IMR-90 (cell line): ENCODE measurements at regions not wholly inside any gene's neighbourhood (a gene's known extent, or its start where the extent isn't known, plus 50 kb on each side); places are given as distances from the start of the nearest gene placed in this dataset.

Source experiments
- ATAC-seq: fragments of 200-7000 bp; cut with Tn5 transposase; 2 replicates; pipeline ENCODE4 v1.9.1; 2020; ENCODE audit warnings: low read depth, mild to moderate bottlenecking, moderate library complexity
- BruUV-seq: library from RNA; stranded (reverse); fragments of 400-500 nt; replicated peaks from 2 replicates; lab custom pipeline; 2021; lab: Mats Ljungman, UMichigan
- CTCF ChIA-PET: fragments of 300-600 bp; formaldehyde crosslinking; extraction: SDS; loops from one replicate; lab custom pipeline; 2021; ENCODE audit warnings: antibody characterized with exemption; lab: Yijun Ruan, JAX
- POLR2A ChIA-PET: fragments of 300-600 bp; sonication (Branson Sonifier 250); formaldehyde crosslinking; loops from one replicate; lab custom pipeline; 2022; ENCODE audit warnings: antibody characterized with exemption; ENCODE audit not compliant: unreplicated experiment; lab: Charles Lee
- DNase-seq: peaks from one replicate; pipeline ENCODE4 v3.0.0; 2013
- H2AFZ ChIP-seq: replicated peaks from 2 replicates; pipeline ENCODE3; 2013; ENCODE audit warnings: low read length, mild to moderate bottlenecking; ENCODE audit not compliant: poor library complexity
- H2AK5ac ChIP-seq: 2 replicates; pipeline ENCODE4 v1.6.1; 2013; ENCODE audit warnings: low read depth, low read length, inconsistent platforms
- H2AK9ac ChIP-seq: replicated peaks from 2 replicates; pipeline ENCODE3; 2013; ENCODE audit warnings: mild to moderate bottlenecking, low read depth, low read length, moderate library complexity; ENCODE audit not compliant: poor library complexity
- H2BK120ac ChIP-seq: 2 replicates; pipeline ENCODE4 v1.6.1; 2013; ENCODE audit warnings: low read depth, low read length, inconsistent platforms
- H2BK15ac ChIP-seq: 3 replicates; pipeline ENCODE4 v1.6.1; 2013; ENCODE audit warnings: low read depth, low read length, inconsistent platforms
- H2BK20ac ChIP-seq: 2 replicates; pipeline ENCODE4 v1.6.1; 2013; ENCODE audit warnings: low read depth, mild to moderate bottlenecking, inconsistent platforms, low read length, moderate library complexity
- H2BK5ac ChIP-seq: 2 replicates; pipeline ENCODE4 v1.6.1; 2013; ENCODE audit warnings: mild to moderate bottlenecking, low read depth, low read length, inconsistent platforms; ENCODE audit not compliant: poor library complexity, severe bottlenecking
- H3K14ac ChIP-seq: replicated peaks from 2 replicates; pipeline ENCODE4 v1.6.1; 2013; ENCODE audit warnings: low read depth, low read length, inconsistent platforms
- H3K18ac ChIP-seq: 2 replicates; pipeline ENCODE4 v1.6.1; 2013; ENCODE audit warnings: low read depth, low read length, control low read depth
- H3K23ac ChIP-seq: 2 replicates; pipeline ENCODE4 v1.6.1; 2013; ENCODE audit warnings: low read depth, low read length, inconsistent platforms
- H3K27ac ChIP-seq: 2 replicates; pipeline ENCODE4 v1.5.1; 2013; ENCODE audit warnings: mild to moderate bottlenecking, control low read depth, low read length; ENCODE audit not compliant: insufficient read depth
- H3K27me3 ChIP-seq: 2 replicates; pipeline ENCODE4 v1.6.1; 2013; ENCODE audit warnings: low read length; ENCODE audit not compliant: control insufficient read depth, insufficient read depth
- H3K36me3 ChIP-seq: 2 replicates; pipeline ENCODE4 v1.6.1; 2013; ENCODE audit warnings: low read length, mixed read lengths; ENCODE audit not compliant: control insufficient read depth, insufficient read depth
- H3K4ac ChIP-seq: 2 replicates; pipeline ENCODE4 v1.6.1; 2013; ENCODE audit warnings: low read depth, low read length, inconsistent platforms
- H3K4me1 ChIP-seq: 2 replicates; pipeline ENCODE4 v1.6.1; 2013; ENCODE audit warnings: low read length, mixed read lengths; ENCODE audit not compliant: control insufficient read depth, insufficient read depth
- H3K4me2 ChIP-seq: 2 replicates; pipeline ENCODE4 v1.6.1; 2013; ENCODE audit warnings: low read depth, mild to moderate bottlenecking, control low read depth, low read length, moderate library complexity
- H3K4me3 ChIP-seq: 2 replicates; pipeline ENCODE4 v1.5.1; 2013; ENCODE audit warnings: low read depth, mild to moderate bottlenecking, control low read depth, low read length, moderate library complexity; ENCODE audit not compliant: insufficient read depth
- H3K56ac ChIP-seq: 2 replicates; pipeline ENCODE4 v1.6.1; 2013; ENCODE audit warnings: low read length, inconsistent platforms; ENCODE audit not compliant: insufficient read depth; ENCODE audit errors: extremely low read depth
- H3K79me1 ChIP-seq, 2 experiments: 2 replicates each; pipeline ENCODE4 v1.6.1; 2013; ENCODE audit warnings: low read length in 2 of 2, inconsistent platforms in 1 of 2, low read depth in 1 of 2
- H3K9ac ChIP-seq: 2 replicates; pipeline ENCODE4 v1.6.1; 2013; ENCODE audit warnings: low read depth, low read length, control low read depth
- H3K9me1 ChIP-seq: 2 replicates; pipeline ENCODE4 v1.6.1; 2013; ENCODE audit warnings: low read length, inconsistent platforms; ENCODE audit not compliant: insufficient read depth
- H3K9me3 ChIP-seq: 2 replicates; pipeline ENCODE4 v1.6.1; 2013; ENCODE audit warnings: low read length; ENCODE audit not compliant: control insufficient read depth, insufficient read depth
- H4K20me1 ChIP-seq: 2 replicates; pipeline ENCODE4 v1.6.1; 2013; ENCODE audit warnings: low read length, inconsistent platforms; ENCODE audit not compliant: insufficient read depth
- H4K5ac ChIP-seq: 2 replicates; pipeline ENCODE4 v1.6.1; 2013; ENCODE audit warnings: mild to moderate bottlenecking, low read depth, low read length, control low read depth
- H4K8ac ChIP-seq, 2 experiments: 2 replicates each; pipeline ENCODE4 v1.6.1; 2013; ENCODE audit warnings: low read depth in 2 of 2, low read length in 2 of 2, control low read depth in 1 of 2, inconsistent platforms in 1 of 2
- H4K91ac ChIP-seq: 2 replicates; pipeline ENCODE4 v1.6.1; 2013; ENCODE audit warnings: low read depth, low read length, inconsistent platforms; ENCODE audit not compliant: insufficient read depth
- CEBPB ChIP-seq: IDR thresholded peaks from 2 replicates; pipeline ENCODE4 v1.6.1; 2012; ENCODE audit warnings: low read depth, low read length, improper control_type of control experiment
- FOS ChIP-seq: fragments of 150-350 bp; IDR thresholded peaks from 2 replicates; pipeline ENCODE4 v1.6.1; 2016; ENCODE audit warnings: low read depth, low read length
- MAFK ChIP-seq: IDR thresholded peaks from 2 replicates; pipeline ENCODE4 v1.6.1; 2012; ENCODE audit warnings: low read depth, low read length, improper control_type of control experiment
- MAZ ChIP-seq: IDR thresholded peaks from 2 replicates; pipeline ENCODE4 v1.6.1; 2012; ENCODE audit warnings: low read depth, mild to moderate bottlenecking, low read length, improper control_type of control experiment, moderate library complexity, borderline replicate concordance
- NFE2L2 ChIP-seq: fragments of 150-350 bp; IDR thresholded peaks from 2 replicates; pipeline ENCODE4 v1.6.1; 2016; ENCODE audit warnings: low read depth, mild to moderate bottlenecking, low read length
- POLR2A ChIP-seq: IDR thresholded peaks from 2 replicates; pipeline ENCODE4 v1.6.1; 2012; ENCODE audit warnings: mild to moderate bottlenecking, low read depth, low read length
- RCOR1 ChIP-seq: IDR thresholded peaks from 2 replicates; pipeline ENCODE4 v1.6.1; 2012; ENCODE audit warnings: mild to moderate bottlenecking, low read length, improper control_type of control experiment; ENCODE audit not compliant: insufficient replicate concordance
- SMC3 ChIP-seq: fragments of 150-350 bp; IDR thresholded peaks from 2 replicates; pipeline ENCODE4 v1.6.1; 2016; ENCODE audit warnings: low read depth, mild to moderate bottlenecking, antibody characterized with exemption, low read length, moderate library complexity
- dilution Hi-C: fragments of 300-500 bp; cut with HindIII; formaldehyde crosslinking; loops from one replicate; pipeline ENCODE4 v1.14.3; 2018; ENCODE audit warnings: low sequenced_read_pairs; ENCODE audit not compliant: unreplicated experiment
- in situ Hi-C: fragments of 300-500 bp; cut with MboI; formaldehyde crosslinking; loops from 3 replicates; pipeline ENCODE4 v1.14.3; 2019; ENCODE audit warnings: low sequenced_read_pairs, inconsistent platforms, mixed read lengths
- intact Hi-C: fragments of 100-400 bp; cut with micrococcal nuclease; formaldehyde crosslinking; loops from 2 replicates; pipeline ENCODE4 v1.10.0; 2022
- TF ChIP-seq, protein P1 (sequence below): fragments of 150-350 bp; IDR thresholded peaks from 2 replicates; pipeline ENCODE4 v1.6.1; 2016; ENCODE audit warnings: low read depth, mild to moderate bottlenecking, low read length, moderate library complexity, borderline replicate concordance
- TF ChIP-seq, protein P2 (sequence below): fragments of 150-350 bp; IDR thresholded peaks from 2 replicates; pipeline ENCODE4 v1.6.1; 2017; ENCODE audit warnings: mild to moderate bottlenecking, antibody characterized with exemption, low read length, low read depth

DNA sequence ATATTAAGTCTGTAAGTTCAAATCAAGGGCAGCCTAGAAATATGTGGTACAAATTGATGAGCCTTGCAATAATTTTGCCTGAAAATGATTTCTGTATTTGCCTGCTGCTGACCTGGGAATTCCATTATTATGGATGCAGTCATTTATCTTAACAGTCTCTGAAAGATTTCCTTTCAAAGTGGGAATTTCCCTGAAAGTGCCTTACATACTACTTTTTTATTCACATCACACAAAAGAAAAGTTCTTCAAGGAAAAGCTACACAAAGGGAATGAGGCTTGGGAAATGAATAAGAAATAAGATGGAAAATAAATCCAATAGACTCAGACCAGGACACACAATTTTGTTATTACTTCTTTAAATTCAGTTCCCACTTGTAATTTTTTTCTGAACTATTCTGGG lies 537.8 kb upstream of the PTGER4 start:
- Histone ChIP-seq H2AK9ac (no peak overlapping the region), H3K9me1 (no peaks in the 10 kb centered on the region), H3K36me3 (no peaks in the 10 kb centered on the region), H4K5ac (no peak overlapping the region), H4K91ac (no peak overlapping the region), H3K9ac (no peak overlapping the region), H3K23ac (no peak overlapping the region), H3K4me1 (no peaks in the 10 kb centered on the region), H2BK5ac (no peak overlapping the region), H4K8ac (no peak overlapping the region), H3K4ac (no peak overlapping the region), H3K14ac (no peak overlapping the region), H3K27ac (no peak overlapping the region), H3K27me3 (no peaks in the 10 kb centered on the region), H3K18ac (no peak overlapping the region), H2AFZ (no peak overlapping the region), H3K4me3 (no peak overlapping the region), H3K79me1 (no peaks in the 10 kb centered on the region), H4K20me1 (no peaks in the 10 kb centered on the region), H3K56ac (no peak overlapping the region), H3K4me2 (no peak overlapping the region), H2BK20ac (no peak overlapping the region), H2AK5ac (no peak overlapping the region), H3K9me3 (no peaks in the 10 kb centered on the region), H2BK15ac (no peak overlapping the region), H2BK120ac (no peak overlapping the region)
- TF ChIP-seq, protein P1, sequence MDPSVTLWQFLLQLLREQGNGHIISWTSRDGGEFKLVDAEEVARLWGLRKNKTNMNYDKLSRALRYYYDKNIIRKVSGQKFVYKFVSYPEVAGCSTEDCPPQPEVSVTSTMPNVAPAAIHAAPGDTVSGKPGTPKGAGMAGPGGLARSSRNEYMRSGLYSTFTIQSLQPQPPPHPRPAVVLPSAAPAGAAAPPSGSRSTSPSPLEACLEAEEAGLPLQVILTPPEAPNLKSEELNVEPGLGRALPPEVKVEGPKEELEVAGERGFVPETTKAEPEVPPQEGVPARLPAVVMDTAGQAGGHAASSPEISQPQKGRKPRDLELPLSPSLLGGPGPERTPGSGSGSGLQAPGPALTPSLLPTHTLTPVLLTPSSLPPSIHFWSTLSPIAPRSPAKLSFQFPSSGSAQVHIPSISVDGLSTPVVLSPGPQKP, result no peak
- TF ChIP-seq POLR2A (no peak), RCOR1 (no peak), NFE2L2 (no peak), FOS (no peak), CEBPB (no peak), MAFK (no peak), MAZ (no peak), SMC3 (no peak)
- TF ChIP-seq, protein P2, sequence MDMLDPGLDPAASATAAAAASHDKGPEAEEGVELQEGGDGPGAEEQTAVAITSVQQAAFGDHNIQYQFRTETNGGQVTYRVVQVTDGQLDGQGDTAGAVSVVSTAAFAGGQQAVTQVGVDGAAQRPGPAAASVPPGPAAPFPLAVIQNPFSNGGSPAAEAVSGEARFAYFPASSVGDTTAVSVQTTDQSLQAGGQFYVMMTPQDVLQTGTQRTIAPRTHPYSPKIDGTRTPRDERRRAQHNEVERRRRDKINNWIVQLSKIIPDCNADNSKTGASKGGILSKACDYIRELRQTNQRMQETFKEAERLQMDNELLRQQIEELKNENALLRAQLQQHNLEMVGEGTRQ, result no peak
- DNase-seq (no peak), ATAC-seq (no peak)
- intact Hi-C loops, result no loop called here
- ChIA-PET POLR2A (no interaction called here), CTCF (no interaction called here)
- no TSS peak for BruUV-seq
- dilution Hi-C loops, result no loop called here
- in situ Hi-C loops, result no loop called here
